ENCODE measurements at regions not wholly inside any gene's neighbourhood (a gene's known extent, or its start where the extent isn't known, plus 50 kb on each side); places are given as distances from the start of the nearest gene placed in this dataset.
"Not testable (repeated sequence)": the region's sequence is repeated elsewhere in the genome, so short reads cannot be mapped to it uniquely, and the experiment has no call there.

GRCh38 chr2:430291-431040 is 142.6 kb upstream of the ALKAL2 start:
- DNase-seq (ENCODE audit: low read depth in 2 of 2), result no peak

DNA sequence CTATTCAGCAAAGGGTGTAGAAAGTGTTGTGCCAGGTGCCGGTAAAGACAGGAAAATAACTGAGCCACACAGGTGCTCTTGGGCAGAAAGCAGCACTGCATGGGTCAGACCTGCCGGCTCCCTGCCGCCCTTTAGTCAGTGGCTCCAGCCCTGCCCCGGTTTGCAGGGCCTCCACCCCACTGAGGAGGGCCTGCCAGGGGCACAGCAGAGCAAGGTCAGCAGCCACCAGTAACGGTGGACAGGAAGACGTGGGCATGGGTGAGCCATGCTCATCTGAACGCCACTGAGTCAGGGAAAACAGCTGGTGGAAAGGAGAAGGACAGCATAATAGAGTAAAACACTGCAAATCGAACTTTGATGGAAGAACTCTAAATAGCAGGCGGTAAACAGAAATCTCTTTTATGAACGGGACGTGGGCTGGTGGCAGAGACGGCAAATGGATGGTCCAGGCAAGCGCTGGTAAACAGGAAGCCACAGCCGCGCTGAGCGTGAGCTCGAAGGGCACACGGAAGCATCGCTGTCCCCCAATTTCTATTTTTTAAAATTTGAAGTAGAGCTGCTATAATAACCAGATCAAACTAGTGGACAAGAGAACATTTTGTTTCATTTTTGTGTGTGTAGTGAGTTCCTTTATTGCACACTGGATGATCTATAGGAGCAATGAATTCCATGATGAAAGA is 141.8 kb upstream of the ALKAL2 start:
- no peak for DNase-seq (ENCODE audit: low read depth in 2 of 2)

DNA sequence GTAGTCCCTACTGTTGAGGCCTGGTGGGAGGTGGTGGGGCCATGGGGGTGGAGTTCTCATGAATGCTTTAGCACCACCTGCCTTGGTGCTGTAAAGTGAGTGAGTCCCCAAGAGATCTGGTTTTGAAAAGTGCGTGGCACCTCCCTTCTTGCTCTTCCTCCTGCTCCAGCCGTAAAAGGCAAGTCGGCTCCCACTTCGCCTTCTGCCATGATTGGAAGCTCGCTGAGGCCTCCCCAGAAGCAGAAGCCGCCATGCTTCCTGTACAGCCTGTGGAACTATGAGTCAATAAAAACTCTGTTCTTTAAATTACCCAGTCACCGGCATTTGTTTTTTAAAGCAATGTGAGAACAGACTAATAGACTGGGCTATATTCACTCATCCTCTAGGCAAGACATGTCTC is 141.3 kb upstream of the ALKAL2 start:
- no peak for DNase-seq (ENCODE audit: low read depth in 2 of 2)

DNA sequence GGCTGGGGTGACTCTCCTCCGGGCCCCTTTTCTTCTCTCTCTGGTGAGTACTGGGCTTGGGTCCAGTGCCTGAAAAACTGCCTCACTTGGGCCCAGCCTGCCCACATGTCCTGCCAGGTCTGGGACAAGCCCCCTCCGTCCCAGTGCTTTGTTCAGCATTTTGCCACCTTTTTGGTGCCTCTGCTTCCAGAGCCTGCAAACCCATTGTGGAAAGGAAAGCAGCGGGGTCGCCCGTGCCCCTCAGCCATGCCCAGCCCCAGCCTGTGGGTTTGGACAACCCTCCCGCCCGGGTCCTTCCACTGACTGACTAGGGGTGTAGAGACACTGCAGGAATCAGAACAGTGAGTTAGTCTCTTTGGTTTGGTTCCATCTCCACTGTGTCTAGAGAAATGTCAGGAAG is 140.7 kb upstream of the ALKAL2 start:
- no peak for DNase-seq (ENCODE audit: low read depth in 2 of 2)

GRCh38 chr2:426696-427095 is 138.8 kb upstream of the ALKAL2 start:
- DNase-seq (ENCODE audit: low read depth in 2 of 2), result not testable (repeated sequence)

- DNase-seq (ENCODE audit: low read depth in 2 of 2), result no peak
Measured at GRCh38 chr2:425947-426346, 138.1 kb upstream of the ALKAL2 start.

DNA sequence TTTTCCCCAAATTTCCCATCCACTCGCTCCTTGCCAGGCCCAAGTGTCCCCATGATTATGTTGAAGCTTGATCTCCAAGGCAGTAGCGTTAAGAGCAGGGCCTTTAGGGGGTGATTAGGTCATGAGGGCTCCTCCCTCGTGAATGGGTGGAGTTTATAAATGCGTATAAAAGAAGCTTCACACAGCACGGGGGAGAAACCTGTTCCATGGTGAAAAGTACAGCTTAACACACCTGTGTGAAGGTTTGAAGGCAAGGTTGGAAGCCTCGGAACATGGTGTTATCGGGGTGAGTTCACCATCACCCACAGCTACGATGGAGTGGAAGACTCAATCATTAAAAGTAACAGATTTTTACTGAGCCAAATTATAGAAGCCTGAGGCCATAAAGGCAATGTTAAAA is 137.4 kb upstream of the ALKAL2 start:
- DNase-seq (ENCODE audit: low read depth in 2 of 2), result no peak

DNA sequence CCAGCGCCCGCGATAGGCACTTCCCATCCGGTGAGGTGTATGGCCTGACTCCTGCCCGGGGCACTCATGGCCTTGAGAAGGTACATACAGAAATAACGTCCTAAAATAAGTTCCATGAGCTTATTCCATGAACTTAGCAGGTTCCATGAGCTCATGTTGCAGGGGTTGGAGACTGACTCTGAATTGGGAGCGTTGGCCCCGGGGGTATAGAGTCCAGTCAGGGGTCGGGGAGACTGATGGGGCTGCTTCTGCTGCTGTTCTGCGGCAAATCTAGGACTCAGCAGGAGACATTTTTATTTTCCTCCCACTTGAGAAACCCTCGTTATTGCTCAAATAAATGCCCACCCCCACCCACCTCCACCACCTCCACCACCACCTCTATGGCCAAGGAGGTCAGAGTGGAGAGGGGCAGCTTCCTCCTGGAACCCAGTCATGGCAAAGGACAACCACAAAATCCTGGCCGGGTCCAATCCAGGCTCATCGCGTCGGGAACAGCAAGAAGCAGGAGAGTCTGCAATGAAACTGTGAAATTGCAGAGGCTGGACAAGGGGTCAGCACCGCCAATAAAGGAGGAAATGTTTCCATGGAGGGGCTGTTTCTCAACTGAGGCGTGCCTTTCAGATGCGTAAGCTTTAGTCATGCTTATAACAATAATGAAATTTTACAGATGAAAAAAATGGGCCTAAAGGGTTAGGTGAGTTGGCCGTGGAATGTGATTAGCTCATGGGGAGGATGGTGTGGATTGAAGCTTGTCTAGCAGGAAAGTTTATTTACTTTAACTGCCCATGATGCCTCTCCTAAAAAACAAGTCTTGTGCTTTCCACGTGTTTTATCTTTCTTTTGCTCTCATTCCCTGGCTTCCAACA is 136.6 kb upstream of the ALKAL2 start:
- no peak for DNase-seq (ENCODE audit: low read depth in 2 of 2)

GRCh38 chr2:423479-423878 is 135.6 kb upstream of the ALKAL2 start:
- DNase-seq (ENCODE audit: low read depth in 2 of 2), result no peak

DNA sequence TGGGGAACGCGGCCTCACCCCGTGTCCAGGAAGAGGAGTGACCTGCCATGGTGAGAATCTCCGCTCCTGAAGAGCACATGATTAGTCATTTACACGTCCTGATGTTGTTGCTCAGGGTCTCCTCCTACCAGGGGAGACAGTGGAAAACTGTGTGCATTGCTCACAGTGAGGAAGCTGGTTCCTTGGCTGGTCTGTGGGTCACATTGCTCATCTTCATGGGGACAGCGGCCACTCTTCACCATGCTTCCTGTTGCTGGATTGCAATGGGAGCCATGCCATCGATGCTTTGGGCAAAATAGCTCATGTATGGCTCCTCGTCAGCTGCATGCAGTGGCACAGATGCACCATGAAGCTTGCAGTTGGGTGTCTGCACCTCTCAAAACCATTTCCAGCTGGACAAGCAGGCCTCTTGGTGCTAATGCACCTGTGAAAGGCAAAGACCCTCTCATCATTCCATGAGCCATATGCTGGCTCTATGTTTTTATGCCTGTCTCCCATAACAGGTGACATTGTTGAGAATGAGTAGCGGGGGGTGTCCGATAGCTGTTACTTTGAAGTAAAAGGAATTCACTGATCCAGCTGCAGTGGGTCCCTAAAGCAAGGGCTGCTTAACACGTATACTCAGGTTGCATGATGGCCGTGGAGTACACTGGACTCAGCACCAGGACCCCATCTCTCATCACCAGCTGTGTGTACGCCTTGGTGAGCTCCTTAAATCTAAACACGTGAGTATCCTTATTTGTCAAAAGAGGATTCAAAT is 135.0 kb upstream of the ALKAL2 start:
- DNase-seq (ENCODE audit: low read depth in 2 of 2), result no peak

DNA sequence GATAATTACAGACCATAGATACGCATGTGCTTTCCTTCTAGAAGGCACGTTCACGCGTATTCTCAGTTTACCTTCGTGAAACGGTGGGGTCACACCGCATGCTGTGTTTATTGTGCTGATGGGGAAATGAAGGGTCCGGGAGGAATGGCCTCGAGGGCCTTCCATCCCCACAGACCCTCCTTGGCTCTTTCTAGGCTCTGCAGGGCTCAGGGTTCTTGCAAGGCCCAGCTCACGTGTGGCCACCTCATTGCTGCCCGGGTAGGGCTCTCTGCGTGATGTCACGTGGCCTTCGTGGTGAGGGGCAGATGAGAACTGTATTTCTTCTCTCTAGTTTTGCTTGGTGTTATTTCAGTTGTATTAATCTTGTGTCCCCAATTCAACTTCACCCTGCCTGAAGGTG is 133.5 kb upstream of the ALKAL2 start:
- DNase-seq (ENCODE audit: low read depth in 2 of 2), result no peak

DNA sequence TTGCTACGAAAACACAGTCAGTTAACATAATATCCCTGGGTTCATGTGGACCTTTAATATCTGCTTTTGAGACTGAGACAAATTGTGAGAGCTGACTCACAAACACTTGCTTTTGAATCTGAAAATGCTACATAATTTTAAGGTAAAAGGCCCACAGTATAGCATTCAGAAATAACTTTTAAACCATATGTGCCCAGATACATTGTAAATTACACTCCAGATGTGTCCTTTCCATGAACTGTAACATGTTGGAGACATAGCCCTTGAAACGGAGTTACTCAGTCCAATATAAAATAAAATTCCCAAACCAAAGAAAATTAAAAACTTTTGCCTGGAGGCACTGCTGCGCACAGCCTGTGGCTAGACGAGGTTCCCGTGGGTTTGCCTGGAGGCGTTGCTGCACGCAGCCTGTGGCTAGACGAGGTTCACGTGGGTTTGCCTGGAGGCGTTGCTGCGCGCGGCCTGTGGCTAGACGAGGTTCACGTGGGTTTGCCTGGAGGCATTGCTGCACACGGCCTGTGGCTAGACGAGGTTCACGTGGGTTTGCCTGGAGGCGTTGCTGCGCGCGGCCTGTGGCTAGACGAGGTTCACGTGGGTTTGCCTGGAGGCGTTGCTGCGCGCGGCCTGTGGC is 131.9 kb upstream of the ALKAL2 start:
- no peak for DNase-seq (ENCODE audit: low read depth in 2 of 2)

GRCh38 chr2:417662-418061 is 129.8 kb upstream of the ALKAL2 start:
- no peak for DNase-seq (ENCODE audit: low read depth in 2 of 2)

DNA sequence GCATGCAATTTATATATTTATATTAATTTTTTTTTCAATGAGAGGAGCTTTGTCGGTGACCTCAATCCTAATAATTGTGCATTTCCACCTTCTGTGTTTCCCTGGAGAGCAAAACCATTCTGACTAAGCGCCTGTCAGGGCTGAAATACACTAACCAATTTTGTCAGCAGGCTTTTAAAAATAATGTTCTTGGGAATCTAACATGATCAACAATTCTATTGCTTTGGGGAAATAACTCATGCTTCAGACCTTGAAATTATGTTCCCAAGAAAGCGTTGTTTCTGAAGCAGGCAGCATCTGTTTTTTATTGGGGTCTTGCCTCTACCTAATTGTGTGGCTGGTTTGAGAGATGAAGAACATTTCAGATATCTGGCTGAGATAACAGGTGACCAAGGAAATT is 129.1 kb upstream of the ALKAL2 start:
- DNase-seq (ENCODE audit: low read depth in 2 of 2), result no peak

GRCh38 chr2:415986-416610 is 128.2 kb upstream of the ALKAL2 start:
- DNase-seq (ENCODE audit: low read depth in 2 of 2), result no peak

- DNase-seq (ENCODE audit: low read depth in 2 of 2), result no peak
Measured at GRCh38 chr2:409523-409922, 121.6 kb upstream of the ALKAL2 start.

GRCh38 chr2:407630-408029 is 119.7 kb upstream of the ALKAL2 start:
- DNase-seq (ENCODE audit: low read depth in 2 of 2), result no peak

DNA sequence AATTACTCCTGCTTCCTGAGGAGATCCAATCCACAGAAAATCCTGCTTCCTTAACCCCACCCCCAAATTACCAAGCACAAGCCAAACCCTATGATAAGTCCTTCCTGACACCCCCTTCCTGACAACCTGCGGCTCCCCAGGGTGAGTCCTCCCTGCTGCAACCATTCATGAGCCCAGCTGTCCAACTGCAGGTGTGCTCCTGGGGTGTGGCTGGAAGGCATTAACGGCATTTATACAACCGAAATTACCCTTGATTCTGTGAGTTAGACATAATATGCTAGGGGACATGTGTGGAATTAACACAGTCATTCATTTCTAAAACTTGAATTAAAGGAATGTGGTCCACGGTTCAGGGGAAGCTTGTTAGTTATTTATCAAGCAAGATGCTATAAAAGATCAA is 119.0 kb upstream of the ALKAL2 start:
- DNase-seq (ENCODE audit: low read depth in 2 of 2), result no peak

- DNase-seq (ENCODE audit: low read depth in 2 of 2), result no peak
Measured at GRCh38 chr2:406231-406630, 118.3 kb upstream of the ALKAL2 start.

DNA sequence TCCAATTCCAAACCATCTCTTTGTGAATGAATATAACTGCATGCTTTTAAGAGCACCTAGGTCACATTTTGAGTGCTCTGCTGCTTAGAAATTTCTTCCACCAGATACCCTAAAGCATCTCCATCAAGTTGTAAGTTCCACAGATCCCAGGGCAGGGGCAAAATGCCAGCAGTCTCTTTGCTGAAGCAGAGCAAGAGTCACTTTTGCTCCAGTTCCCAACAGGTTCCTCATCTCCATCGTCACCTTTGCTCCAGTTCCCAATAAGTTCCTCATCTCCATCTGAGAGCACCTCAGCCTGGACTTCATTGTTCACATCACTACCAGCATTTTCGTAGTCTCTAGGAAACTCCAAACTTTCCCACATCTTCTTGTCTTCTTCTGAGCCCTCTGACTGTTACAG is 116.7 kb upstream of the ALKAL2 start:
- DNase-seq (ENCODE audit: low read depth in 2 of 2), result no peak

DNA sequence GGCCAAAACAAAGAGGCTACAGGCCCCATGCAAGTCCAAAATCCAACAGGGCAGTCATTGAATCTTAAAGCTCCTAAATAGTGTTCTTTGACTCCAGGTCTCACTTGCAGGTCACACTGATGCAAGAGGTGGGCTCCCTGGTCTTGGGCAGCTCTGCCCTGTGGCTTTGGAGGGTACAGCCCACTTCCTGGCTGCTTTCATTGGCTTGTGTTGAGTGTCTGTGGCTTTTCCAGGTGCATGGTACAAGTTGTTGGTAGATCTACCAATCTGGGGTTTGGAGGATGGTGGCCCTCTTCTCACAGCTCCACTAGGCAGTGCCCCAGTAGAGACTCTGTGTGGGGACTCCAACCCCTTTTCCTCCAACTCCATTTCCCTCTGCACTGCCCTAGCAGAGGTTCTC is 115.8 kb upstream of the ALKAL2 start:
- no peak for DNase-seq (ENCODE audit: low read depth in 2 of 2)
